Spinal cord (tissue), 9 donors: ENCODE measurements at regions not wholly inside any gene's neighbourhood (a gene's known extent, or its start where the extent isn't known, plus 50 kb on each side); places are given as distances from the start of the nearest gene placed in this dataset.
"Not testable (repeated sequence)": the region's sequence is repeated elsewhere in the genome, so short reads cannot be mapped to it uniquely, and the experiment has no call there.

ENCODE experiments used
- DNase-seq, 6 donors: peaks; one replicate each; pipeline versions ENCODE4 v3.0.0 to v3.0.0-alpha.2; 2013 to 2015; ENCODE audit warnings: low spot score in 6 of 6, low read depth in 4 of 6
- H3K27ac ChIP-seq: one replicate; pipeline ENCODE4 v1.5.1; 2013; ENCODE audit warnings: low read depth, low read length, control low read depth
- H3K27me3 ChIP-seq: one replicate; pipeline ENCODE4 v1.6.1; 2013; ENCODE audit warnings: low read length; ENCODE audit not compliant: control insufficient read depth, insufficient read depth
- H3K36me3 ChIP-seq: one replicate; pipeline ENCODE4 v1.6.1; 2013; ENCODE audit warnings: low read length; ENCODE audit not compliant: control insufficient read depth, insufficient read depth
- H3K4me1 ChIP-seq: one replicate; pipeline ENCODE4 v1.6.1; 2013; ENCODE audit warnings: low read length; ENCODE audit not compliant: control insufficient read depth, insufficient read depth
- H3K4me3 ChIP-seq: one replicate; pipeline ENCODE4 v1.5.1; 2013; ENCODE audit warnings: low read depth, low read length, control low read depth
- H3K9me3 ChIP-seq: one replicate; pipeline ENCODE4 v1.6.1; 2013; ENCODE audit warnings: low read length; ENCODE audit not compliant: control insufficient read depth, insufficient read depth
- WGBS: methylation state at CpG from one replicate; pipeline ENCODE4 v1.1.5; 2013; ENCODE audit warnings: missing lambda C conversion rate; ENCODE audit not compliant: insufficient coverage; 5-methylcytosine and 5-hydroxymethylcytosine counted together
- donor health status: healthy.

DNA sequence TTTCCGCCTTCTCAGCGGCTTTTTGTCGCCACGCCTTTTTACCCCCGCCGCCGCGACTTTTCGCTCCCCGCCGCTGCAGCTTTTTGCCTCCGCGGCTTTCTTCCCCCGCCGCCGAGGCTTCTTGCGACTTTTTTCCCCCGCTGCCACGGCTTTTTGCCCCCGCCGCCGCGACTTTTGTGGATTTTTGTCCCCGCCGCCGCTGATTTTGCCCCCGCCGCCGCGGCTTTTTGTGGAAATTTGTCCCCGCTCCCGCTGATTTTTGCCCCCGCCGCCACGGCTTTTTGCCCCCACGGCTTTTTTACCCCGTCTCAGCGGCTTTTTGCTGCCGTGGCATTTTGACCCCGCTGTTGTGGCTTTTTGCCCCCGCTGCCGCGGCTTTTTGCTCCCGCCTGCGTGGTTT, 4829.2 kb upstream of the OR11H1 start:
- WGBS, result 59% methylated on average over 45 of the region's 45 CpGs
- not testable (repeated sequence) for H3K9me3 ChIP-seq, H3K27ac ChIP-seq, H3K27me3 ChIP-seq, H3K4me3 ChIP-seq, H3K4me1 ChIP-seq, H3K36me3 ChIP-seq, DNase-seq

DNA sequence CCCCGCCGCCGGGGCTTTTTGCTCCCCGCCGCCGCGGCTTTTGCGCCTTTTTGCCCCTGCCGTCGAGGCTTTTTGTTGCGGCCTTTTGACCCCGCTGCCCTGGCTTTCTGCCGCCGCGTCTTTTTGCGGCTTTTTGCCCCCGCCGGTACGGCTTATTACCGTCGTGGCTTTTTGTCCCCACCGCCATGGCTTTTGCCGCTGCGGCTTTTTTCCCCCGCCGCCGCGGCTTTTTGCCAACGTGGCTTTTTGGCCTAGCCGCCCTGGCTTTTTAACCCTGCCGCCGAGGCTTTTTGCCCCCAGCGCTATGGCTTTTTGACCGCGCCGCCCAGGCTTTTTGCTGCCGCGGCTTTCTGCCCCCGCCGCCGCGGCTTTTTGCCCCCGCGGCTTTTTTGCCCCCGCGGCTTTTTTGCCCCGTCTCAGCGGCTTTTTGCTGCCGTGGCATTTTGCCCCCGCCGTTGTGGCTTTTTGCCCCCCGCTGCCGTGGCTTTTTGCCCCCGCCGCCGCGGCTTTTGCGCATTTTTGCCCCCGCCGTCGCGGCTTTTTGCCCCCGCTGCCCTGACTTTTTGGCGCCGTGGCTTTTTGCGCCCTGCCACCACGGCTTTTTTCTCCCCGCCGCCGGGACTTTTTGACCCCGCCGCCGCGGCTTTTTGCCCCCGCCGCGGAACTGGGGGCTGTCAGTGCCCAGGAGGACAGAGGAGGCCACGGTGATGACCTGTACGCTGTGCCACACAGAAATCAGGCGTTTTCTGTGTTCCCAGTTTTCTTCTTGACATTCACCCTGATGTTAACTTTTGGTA, 4828.5 kb upstream of the OR11H1 start:
- WGBS, result 63% methylated on average over 60 of the region's 80 CpGs

DNA sequence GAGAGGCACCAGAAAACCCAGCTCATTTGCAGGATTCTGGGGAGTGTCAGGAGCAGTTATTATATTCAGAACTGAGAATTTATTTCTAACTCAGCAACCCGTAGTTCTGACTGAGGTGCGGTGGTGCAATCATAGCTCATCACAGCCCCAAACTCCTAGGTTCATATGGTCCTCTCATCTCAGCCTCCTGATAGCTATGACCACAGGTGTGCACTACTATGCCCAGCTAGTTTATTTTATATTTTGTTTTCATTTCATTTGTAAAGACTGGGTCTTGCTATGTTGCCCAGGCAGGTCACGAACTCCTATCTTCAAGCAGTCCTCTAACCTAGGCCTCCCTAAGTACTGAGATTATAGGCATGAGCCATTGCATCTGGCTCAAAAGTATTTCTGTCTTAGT, 4819.8 kb upstream of the OR11H1 start:
- H3K4me1 ChIP-seq, H3K36me3 ChIP-seq, DNase-seq, H3K9me3 ChIP-seq, H3K4me3 ChIP-seq, H3K27ac ChIP-seq, H3K27me3 ChIP-seq: not testable (repeated sequence)
- WGBS, result no CpG with 5 or more reads among the region's 3 CpGs

More for the DNA sequence above, 4828.5 kb upstream of the OR11H1 start:
- H3K4me3 ChIP-seq, H3K4me1 ChIP-seq, H3K27me3 ChIP-seq, H3K36me3 ChIP-seq, H3K27ac ChIP-seq, DNase-seq, H3K9me3 ChIP-seq: not testable (repeated sequence)

DNA sequence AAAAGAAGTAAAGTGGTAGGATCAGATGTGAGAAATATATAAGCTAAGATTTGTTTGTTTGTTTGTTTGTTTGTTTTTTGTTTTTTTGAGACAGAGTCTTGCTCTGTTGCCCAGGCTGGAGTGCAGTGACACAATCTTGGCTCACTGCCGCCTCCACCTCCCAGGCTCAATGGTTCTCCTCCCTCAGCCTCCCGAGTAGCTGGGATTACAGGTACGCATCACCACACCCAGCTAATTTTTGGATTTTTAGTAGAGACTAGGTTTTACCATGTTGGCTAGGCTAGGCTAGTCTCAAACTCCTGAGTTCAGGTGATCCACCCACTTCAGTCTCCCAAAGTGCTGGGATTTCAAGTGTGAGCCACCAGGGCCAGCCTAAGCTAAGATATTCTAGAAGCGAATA, 4817.1 kb upstream of the OR11H1 start:
- H3K27me3 ChIP-seq, H3K27ac ChIP-seq, DNase-seq, H3K36me3 ChIP-seq, H3K4me3 ChIP-seq, H3K4me1 ChIP-seq: not testable (repeated sequence)
- WGBS, result 44% methylated on average over 3 of the region's 4 CpGs
- peaks cover 11% of the 10 kb centered on the region for H3K9me3 ChIP-seq

DNA sequence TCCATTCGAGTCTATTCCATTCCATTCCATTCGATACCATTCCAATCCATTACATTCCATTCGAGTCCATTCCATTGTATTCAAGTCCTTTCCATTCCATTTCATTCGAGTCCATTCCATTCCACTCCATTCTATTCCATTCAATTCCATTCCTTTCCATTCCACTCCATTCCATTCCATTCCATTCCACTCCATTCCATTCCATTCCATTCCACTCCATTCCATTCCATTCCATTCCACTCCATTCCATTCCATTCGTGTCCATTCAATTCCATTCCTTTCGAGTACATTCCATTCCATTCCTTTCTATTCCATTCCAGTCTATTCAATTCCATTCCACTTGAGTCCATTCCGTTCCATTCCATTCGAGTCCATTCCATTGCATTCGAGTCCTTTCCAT, 4805.2 kb upstream of the OR11H1 start:
- DNase-seq, H3K4me1 ChIP-seq, H3K4me3 ChIP-seq, H3K27ac ChIP-seq, H3K36me3 ChIP-seq, H3K9me3 ChIP-seq, H3K27me3 ChIP-seq: not testable (repeated sequence)
- WGBS, result 59% methylated on average over 9 of the region's 9 CpGs

DNA sequence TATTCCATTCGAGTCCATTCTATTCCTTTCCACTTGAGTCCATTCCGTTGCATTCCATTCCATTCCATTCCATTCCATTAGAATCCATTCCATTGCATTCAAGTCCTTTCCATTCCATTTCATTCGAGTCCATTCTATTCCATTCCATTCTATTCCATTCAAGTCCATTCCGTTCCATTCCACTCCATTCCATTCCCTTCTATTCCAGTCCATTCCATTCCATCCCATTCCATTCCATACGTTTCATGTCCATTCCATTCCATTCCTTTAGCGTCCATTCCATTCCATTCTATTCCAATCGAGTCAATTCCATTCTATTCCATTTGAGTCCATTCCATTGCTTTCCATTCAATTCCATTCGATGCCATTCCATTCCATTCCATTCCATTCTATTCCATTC, 4804.0 kb upstream of the OR11H1 start:
- H3K4me3 ChIP-seq, H3K27me3 ChIP-seq, H3K27ac ChIP-seq, H3K4me1 ChIP-seq, DNase-seq, H3K36me3 ChIP-seq, H3K9me3 ChIP-seq: not testable (repeated sequence)
- WGBS, result 52% methylated on average over 8 of the region's 8 CpGs

DNA sequence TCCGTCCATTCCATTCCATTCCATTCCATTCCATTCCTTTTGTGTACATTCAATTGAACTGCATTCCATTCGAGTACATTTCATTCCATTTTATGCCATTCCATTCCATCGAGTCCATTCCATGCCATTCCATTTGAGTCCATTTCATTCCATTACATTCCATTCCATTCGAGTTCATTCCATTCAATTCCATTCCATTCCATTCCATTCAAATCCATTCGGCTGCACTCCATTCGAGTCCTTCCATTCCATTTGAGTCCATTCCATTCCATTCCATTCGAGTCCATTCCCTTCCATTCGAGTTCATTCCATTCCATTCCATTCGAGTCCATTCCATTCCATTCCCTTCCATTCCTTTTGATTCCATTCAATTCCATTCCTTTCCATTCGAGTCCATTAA, 4800.6 kb upstream of the OR11H1 start:
- Histone ChIP-seq H3K27me3 (no peaks in the 10 kb centered on the region), H3K4me1 (no peaks in the 10 kb centered on the region), H3K4me3 (no peak overlapping the region), H3K27ac (no peak overlapping the region), H3K36me3 (no peaks in the 10 kb centered on the region), H3K9me3 (peaks cover 14% of the 10 kb centered on the region)
- 61% methylated on average over 10 of the region's 10 CpGs for WGBS
- DNase-seq, result no peak

DNA sequence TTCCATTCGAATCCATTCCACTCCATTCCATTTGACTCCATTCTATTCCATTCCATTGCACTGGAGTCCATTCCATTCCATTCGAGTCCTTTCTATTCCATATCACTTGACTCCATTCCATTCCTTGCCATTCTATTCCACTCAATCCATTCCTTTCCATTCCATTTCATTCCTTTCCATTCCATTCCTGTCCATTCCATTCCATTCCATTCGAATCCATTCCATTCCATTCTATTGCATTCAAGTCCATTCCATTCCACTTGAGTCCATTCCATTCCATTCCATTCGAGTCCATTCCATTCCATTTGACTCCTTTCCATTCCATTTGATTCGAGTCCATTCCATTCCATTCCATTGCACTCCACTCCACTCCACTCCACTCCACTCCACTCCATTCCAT, 4798.0 kb upstream of the OR11H1 start:
- peaks cover 15% of the 10 kb centered on the region for H3K9me3 ChIP-seq
- H3K27me3 ChIP-seq, DNase-seq, H3K36me3 ChIP-seq, H3K27ac ChIP-seq, H3K4me3 ChIP-seq, H3K4me1 ChIP-seq: not testable (repeated sequence)
- 38% methylated on average over 5 of the region's 5 CpGs for WGBS

DNA sequence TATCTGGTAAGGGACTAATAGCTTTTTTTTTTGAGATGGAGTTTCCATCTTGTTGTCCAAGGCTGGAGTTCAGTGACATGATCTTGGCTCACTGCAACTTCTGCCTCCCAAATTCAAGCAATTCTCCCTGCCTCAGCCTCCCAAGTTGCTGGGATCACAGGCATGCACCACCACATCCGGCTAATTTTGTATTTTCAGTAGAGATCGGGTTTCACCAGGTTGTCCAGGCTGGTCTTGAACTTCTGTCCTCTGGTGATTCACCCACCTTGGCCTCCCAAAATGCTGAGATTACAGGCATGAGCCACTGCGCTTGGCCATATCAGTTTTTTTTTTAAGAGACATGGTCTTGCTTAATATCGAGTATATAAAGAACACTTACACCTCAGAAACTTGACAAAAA, 4797.3 kb upstream of the OR11H1 start:
- H3K4me3 ChIP-seq, H3K27me3 ChIP-seq, H3K36me3 ChIP-seq, DNase-seq, H3K4me1 ChIP-seq, H3K27ac ChIP-seq: not testable (repeated sequence)
- H3K9me3 ChIP-seq, result peaks cover 15% of the 10 kb centered on the region
- 56% methylated on average over 4 of the region's 4 CpGs for WGBS

DNA sequence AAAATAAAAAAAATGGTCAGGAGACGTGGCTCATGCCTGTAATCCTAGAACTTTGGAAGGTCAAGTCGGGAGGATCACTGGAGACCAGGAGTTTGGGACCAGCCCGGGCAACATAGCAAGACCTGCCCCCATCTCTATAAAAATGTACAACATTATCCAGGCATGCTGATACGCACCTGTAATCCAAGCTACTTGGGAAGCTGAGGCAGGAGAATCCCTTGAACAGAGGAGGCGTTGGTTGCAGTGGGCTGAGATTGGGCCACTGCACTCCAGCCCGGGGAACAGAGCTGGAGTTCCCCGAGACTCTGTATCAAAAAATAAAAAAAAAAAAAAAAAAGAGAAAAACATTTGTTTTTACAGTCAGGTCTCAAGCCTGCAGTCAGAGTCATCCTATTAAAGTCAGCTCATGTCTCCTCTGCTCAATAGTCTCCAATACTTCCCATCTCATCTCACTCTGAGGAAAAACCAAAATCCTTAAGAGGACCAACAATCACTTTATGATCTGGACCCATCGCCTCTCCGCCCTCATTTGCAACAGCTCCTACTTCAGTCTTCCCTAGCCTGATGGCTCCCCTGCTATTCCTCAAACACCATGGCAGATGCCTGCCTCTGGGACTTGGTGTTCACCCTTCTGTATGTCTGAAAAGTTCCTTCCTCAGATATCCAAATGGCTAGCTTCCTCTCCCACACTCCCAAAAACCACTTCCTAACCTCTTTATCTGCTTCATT, 4796.6 kb upstream of the OR11H1 start:
- H3K27ac ChIP-seq, result not testable (repeated sequence)
- peaks cover 15% of the 10 kb centered on the region for H3K9me3 ChIP-seq

More for the DNA sequence above, 4796.6 kb upstream of the OR11H1 start:
- 49% methylated on average over 9 of the region's 9 CpGs for WGBS
- not testable (repeated sequence) for H3K4me3 ChIP-seq, DNase-seq, H3K36me3 ChIP-seq, H3K4me1 ChIP-seq, H3K27me3 ChIP-seq
